Hematopoietic multipotent progenitor cell treated with erythropoietin and hydrocortisone succinate and interleukin-3 and kit ligand, for 4 days (in vitro differentiated cells): ENCODE measurements at regions not wholly inside any gene's neighbourhood (a gene's known extent, or its start where the extent isn't known, plus 50 kb on each side); places are given as distances from the start of the nearest gene placed in this dataset.
"Not testable (repeated sequence)": the region's sequence is repeated elsewhere in the genome, so short reads cannot be mapped to it uniquely, and the experiment has no call there.

ENCODE experiments used
- DNase-seq: peaks from one replicate; pipeline ENCODE4 v3.0.0-alpha.2; 2015

DNA sequence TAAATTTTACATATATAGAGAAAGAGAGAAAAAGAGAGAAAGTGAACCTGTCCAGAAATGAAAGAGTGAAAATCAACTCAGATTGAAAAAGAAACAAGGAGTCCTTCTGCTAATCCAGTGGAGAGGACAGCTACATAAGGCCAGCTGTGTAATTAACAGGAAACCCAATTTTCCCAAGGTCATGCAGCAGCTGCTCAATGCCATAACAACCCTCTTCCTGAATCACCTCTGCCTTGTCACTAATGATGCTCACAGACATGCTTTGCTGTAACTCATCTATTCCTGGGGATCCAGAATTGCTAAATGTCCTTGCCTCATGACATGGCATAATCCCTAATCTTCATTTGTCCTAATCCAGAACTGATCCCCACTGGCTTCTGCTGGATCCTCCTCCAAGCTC lies 288.6 kb downstream of the NEBL start:
- no peak for DNase-seq

DNA sequence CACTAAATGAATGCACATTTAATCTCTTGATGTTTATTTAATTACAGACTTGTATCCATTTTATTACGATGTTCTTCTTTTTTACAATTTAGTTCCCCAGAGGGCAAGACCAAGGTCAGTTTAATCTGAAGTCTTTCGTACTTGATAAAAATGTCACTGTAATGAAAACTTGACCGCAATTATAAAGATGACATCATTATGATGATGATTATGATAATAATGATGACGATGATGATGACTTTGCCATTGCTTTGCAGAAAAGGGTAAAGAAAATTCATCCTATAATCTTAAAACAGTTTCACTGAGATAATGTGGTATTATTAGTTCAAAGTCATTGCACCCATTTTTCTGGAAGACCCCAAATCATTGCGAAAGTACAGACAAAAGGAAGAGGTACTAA lies 290.1 kb downstream of the NEBL start:
- no peak for DNase-seq

DNA sequence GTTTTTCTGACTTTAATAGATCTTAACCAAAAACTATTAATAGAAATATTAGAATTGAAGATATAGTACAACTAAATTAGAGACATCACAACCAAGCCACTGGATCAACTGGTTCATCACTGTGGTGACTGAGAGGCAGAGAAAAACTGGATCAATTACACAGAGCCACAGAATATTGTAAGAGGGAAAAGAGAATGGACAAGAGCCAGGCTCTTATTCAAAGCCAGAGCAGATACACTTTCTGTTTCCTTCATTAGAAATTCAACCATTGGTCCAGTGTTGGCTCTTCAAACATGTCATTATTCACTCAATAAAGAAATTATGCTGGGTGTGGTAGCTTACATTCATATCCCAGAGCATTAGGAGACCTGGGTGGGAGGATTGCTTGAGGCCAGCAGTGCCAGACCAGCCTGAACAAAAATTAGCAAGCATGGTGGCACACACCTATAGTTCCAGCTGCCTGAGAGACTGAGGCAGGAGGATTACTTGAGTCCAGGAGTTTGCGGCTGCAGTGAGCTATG lies 295.1 kb downstream of the NEBL start:
- DNase-seq = no peak

DNA sequence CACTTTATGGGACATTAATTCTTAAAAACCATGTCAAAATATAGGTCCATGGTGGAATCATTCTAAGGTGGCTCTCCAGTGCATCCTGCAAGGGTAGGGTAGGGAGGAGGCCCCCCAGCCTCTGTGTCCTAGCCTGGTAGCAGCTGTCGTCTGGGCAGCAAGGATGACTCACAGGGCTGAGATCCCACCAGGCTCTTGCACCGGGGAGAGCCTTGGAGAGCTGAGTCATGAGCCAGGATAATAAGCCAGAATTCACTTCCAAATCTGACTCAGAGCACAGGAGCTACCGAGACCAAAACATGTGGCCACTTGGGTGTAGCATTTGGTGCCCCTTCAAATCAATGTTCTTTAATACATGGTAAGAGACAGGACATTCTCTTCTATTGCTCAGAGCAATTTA lies 298.5 kb downstream of the NEBL start:
- no peak for DNase-seq

DNA sequence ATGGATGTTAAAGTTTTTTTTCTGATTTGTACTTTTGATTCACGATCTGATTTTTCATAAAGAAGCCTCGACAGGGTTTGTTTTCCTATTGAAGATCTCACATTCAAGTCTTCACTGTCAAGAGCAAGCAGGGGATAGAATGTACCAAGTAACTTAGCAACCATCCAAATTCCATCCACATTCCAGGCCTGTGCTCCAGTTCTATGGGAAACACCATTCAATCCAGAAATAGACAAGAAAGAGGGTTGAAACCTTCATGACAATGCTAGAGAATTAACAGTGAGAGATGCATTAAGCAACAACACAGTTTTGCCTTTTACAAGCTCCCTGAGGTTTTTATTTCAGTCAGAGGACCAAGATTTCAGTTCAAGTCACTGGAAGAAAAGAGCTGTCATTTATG lies 300.2 kb downstream of the NEBL start:
- DNase-seq = no peak

DNA sequence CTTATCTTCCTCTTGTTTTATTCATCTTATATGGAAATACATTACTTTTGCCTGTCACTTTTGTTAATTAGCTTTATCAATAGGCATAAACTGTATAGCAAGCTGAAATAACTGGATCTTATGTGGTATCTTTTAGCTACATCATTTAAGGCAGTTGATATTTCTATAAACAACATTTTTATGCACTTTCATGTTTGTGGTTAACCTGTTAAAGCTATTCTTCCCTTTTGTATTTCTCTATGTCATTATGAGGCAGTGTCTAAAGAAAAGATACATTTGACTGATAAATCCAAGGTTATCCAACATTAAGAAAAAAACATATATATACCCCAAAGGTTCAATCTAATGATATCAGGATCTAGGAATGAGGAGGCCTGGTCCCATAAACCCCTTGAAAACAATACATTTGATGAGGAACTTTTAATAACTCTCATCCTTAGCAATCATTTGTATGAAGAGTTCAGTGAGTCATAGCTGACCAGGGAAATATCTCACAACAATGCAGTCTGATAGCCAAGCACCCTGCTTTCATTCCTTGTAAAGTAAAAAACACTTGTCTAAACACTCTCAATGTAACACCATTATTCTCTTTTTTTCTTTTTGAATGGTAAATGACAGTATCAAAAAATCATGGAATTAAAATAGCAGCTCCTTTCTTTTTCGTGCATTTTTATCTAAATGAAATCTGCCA lies 300.9 kb downstream of the NEBL start:
- DNase-seq = peak; percentile 44

DNA sequence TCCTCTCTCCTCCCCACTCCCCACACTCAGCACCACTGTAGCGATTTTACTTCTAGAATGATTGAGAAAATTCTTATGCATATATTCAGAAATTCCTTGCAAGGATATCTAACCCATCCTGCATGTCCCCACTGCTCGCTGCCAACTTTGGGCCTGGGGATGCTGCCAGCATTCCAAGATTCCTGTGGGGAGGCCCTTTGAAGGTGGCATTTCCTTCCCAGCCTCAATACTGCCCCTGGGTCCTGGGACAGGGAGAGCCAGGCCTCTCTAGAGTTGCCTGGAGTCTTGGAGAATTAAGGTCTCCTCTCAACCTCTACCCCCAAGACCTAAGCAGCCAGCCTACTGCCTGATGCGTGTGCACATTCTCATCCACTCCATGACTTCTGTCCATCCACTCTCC lies 303.5 kb downstream of the NEBL start:
- no peak for DNase-seq

DNA sequence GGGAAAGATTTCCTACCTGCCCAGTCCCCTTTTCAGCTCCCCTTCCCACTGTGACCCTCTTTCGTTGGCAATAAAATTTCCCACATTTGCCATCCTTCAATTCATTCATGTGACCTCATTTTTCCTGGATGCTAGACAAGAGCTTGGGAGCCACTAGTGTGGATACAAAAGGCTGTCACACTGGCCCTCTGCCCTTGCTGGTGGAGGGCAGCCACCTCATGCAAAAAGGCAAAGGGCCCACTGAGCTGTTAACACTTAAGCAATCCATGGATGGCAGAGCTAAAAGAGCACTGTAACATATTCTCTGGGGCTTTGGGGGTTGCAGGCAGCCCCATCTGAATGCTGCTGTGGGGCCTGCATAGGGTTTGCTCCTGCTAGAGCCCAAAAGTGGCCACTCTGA lies 315.1 kb downstream of the NEBL start:
- no peak for DNase-seq

DNA sequence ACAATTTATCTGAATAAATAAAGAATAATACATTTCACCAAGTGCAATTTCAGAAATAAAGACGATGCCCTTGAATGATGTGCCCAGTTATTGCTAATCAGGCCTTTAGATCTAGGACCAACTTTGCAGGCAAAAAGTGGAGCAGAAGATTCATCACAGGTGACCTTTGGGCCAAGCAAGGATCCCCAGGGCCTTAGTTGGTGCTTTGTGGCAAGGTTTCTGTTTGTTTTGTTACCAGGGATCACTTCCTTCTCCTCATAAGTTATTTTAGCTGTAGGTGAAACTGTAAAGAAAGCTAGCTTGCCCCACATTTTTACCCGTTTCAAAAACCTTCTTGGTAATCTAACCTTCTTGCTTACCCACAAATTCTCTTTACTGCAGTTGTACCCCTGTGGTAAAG lies 323.2 kb downstream of the NEBL start:
- no peak for DNase-seq

DNA sequence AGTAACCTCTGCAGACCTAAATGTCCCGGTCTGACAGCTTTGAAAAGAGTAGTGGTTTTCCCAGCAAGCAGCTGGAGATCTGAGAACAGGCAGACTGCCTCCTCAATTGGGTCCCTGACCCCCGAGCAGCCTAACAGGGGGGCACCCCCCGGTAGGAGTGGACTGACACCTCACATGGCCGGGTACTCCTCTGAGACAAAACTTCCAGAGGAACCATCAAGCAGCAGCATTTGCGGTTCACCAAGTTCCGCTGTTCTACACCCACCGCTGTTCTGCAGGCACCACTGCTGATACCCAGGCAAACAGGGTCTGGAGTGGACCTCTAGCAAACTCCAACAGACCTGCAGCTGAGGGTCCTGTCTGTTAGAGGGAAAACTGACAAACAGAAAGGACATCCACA lies 341.1 kb downstream of the NEBL start:
- not testable (repeated sequence) for DNase-seq

DNA sequence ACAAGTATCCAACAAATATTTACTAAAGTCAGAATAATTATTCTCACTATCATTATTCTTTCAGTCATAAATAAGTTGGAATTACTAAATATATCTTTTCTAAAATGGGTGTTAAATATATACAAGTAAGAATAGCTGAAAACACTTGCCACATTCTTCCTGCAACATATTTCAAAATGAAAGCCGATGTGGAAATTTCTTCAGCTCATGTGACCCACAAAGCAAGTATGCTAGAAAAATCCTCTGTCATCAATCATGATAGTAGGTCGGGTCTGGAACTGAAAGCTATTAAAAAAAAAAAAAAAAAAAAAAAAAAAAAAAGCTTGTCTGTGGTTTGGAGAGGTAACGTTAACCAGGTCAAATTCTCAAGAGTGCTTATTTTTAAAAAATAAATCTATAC lies 344.7 kb downstream of the NEBL start:
- DNase-seq = peak; percentile 31

DNA sequence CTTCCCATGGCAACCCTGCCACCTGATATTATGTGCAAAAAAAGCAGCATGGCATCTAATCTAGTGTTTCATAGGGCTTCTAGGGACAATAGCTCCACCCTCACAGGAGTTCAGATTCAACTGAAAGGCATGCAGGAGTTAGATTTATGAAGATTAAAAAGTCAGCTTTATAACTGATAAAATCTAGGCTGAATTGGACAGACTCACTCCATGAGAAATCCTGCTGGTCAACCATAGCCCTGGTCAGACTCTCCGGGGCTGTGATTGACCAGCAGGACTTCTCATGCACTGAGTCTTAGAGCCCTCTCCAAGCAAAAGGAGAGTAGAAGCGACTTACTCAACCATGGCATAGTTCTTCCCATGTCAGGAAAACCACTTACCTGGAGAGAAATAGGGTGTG lies 345.4 kb downstream of the NEBL start:
- DNase-seq = no peak

DNA sequence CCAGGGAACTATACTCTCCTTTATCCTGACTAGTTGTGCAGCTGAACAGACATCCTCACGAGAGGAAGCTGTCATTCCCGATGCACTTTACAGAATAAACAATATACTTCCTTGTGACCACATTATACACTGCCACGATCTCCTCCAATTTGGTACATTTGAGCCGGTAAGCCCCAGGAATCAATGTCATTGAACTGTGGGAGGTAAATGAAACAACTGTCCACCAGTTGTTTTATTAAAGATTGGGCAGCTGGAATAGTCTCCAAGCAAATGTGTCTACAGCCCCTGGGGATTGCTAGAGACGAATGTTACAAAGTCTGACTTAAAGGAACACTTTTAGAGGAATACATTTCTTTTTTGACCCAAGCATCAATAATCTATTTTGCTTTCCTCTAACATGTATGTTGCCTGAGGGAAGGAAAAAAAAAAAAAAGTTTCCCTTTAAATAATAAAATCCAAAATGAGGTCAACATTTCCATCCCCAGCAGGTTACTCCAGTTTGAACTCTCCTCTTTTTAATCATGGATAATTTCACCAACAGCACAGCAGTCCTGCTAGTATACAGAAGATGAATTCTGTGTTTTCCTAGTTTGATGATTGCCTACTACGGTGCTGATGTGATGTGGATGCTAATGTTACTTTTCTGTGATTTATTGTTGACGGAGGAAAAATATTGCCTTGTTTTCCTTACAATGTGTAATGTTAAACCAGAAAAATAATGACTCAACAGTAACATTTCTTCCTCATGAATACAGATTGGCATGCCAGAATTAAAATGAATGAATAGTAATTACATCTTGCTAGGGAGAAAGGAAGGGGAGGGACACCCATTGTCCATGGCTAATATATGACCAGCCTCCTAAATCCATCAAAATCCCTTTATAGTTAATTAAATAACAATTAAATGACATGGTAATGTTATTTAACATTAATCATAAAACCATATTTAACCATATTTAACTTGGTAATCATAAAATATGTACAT lies 360.9 kb downstream of the NEBL start:
- no peak for DNase-seq

DNA sequence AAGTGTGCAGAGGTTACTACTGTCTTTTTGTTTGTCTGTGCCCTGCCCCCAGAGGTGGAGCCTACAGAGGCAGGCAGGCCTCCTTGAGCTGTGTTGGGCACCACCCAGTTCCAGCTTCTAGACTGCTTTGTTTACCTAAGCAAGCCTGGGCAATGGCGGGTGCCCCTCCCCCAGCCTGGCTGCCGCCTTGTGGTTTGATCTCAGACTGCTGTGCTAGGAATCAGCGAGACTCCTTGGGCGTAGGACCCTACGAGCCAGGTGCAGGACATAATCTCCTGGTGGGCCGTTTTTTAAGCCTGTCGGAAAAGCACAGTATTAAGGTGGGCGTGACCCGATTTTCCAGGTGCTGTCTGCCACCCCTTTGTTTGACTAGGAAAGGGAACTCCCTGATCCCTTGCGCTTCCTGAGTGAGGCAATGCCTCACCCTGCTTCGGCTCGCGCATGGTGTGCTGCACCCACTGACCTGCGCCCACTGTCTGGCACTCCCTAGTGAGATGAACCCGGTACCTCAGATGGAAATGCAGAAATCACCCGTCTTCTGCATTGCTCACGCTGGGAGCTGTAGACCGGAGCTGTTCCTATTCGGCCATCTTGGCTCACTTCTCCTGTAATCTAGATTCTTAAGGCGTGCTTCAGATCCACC lies 365.7 kb downstream of the NEBL start:
- DNase-seq = not testable (repeated sequence)

DNA sequence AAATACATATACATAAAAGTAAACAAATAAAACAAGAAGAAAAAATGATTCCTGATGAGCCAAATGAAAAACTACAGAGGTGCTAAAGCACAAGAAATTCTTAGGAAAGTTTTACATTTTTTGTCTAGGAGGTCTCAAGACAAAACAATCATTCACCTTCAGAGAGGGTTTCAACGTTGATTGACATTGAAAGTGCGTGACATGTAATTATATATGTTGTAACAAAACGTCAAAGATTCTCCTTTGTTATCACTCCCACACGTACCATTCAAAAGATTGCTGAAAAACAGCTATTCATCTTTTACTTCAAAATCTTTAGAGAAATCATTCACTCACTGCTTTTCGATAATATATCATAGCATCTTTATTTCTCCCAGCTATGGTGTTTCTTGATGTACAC lies 375.9 kb downstream of the NEBL start:
- no peak for DNase-seq

DNA sequence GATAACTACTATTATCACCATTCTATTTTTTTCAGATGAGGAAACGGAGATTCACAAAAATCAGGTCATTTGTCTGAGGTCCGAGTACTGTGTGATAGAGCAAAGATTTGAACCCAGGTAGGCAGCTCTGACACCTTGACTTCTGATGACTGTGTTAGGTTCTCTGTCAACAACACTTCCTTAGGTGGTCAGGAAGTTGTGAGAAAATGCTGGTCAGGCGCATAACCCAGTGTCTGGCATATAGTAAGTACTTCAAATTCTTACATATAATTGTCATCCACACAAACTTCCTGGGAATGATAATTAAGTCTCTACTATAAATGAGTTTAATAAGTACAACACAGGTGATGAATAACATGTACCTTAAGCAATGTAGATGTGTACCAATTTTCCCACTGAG lies 381.5 kb downstream of the NEBL start:
- DNase-seq = no peak

DNA sequence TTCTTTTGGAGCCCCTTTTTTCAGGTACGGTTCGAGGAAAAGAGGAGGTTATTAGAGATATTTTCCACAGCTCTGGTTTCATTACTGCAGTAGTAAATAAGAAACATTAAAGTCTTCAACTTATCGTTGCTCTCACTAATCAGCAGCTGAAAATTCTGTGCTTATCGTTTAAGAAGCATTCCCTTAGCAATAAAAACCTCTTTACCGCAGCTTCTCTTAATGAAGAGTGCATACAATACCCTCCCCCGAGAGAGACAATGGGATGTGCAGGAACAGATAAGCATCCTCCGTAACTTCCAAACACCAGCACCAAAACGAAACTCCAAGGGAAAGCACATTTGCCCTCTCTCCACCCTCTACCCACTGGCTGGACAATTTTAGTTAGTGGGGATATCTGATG lies 384.5 kb downstream of the NEBL start:
- no peak for DNase-seq

DNA sequence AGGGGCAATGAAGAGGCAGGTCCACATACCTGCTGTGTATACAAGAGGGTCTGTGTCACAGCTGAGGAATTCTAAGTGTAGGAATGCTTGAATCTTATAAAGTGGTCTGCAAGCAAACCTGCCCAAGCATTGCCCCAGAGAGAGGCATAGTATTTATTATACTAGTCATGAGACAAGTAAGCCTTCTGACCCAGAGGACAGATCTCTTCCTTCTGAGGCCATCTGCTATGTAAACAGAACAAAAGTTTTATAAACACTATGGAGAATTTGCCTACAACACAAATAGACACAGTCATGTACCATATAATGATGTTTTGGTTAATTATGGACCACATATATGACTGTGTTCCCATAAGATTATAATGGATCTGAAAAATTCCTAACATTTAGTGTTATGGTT lies 388.2 kb downstream of the NEBL start:
- DNase-seq = no peak

DNA sequence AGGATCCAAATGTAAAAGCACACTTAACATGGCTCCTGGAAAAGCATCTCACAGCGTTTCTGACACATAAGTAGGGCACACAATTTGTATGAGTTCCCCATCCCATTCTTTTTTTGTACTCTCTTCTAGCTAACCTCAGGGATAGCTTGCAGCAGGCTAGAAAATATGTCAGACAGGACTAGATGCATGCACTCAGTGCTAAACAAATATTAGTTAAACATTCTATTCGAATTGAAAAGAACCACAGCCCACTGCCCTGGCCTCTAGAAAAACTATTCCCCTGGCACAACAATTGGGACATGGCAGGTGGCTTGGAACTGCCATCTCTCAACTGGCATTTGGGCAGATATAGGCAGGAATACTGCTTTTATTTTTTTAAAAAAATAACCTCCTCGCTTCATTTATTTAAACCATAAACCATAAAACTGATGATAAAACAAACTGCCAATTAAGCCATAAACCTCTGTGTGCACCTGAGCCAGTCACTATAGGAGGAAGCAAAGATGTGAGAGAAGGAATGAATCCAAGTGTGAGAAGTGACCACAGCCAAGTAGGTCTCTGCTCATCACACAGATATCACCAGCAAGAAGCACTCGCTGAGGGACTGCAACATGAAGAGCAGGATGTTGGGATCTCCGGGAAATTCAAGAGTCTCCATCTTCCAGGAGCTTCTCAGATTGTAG lies 394.1 kb downstream of the NEBL start:
- DNase-seq = no peak

DNA sequence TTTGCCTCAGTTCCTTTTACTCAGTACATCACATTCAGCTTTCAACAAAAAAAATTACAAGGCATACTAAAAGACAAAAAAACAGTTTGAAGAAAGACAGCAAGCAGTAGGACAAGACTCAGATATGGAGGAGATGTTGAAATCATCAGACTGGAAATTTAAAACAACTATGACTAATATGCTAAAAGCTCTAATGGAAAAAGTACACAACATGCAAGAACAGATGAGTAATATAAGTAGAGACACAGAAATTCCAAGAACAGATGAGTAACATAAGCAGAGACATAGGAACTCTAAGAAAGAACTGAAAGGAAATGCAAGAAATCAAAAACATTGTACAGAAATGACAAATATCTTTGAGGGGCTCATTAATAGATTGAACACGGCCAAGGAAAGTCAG lies 402.6 kb downstream of the NEBL start:
- DNase-seq = no peak

DNA sequence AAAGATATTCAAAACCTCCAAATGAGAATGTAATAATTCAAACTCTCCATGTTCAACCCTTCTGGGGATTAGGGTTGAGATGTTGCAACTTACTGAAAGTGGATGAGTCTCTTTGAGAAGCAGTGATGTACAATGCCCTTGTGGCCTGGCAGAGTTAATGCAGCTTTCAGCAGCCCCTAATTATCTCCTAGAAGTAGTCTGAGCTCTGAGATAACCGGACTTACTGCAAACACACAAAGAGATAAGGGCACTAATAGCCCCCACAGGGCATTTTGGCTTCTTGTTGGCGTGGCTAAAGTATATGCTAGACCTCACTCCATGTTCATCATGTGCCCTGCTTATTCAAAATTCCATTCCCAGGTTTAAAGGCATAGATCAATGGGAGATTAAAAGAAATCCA lies 404.7 kb downstream of the NEBL start:
- peak; percentile 46 for DNase-seq

DNA sequence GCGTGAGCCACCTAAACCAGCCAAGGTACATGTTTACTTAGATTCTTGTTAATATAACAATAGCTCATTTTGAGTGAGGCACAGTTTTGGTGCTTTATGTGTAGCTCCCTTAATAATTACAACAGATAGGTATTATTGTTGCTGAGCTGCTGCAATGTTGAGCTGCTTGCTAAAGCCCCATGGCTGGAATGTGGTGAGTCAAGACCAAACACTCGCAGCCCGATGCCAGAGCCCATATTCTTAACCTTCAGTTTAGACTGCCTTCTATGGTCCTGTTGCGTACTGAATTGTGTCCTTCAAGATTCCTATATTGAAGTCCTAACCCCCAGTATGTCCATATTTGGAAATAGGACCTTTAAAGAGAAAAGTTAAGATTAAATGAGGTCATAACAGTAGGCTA lies 407.1 kb downstream of the NEBL start:
- no peak for DNase-seq

DNA sequence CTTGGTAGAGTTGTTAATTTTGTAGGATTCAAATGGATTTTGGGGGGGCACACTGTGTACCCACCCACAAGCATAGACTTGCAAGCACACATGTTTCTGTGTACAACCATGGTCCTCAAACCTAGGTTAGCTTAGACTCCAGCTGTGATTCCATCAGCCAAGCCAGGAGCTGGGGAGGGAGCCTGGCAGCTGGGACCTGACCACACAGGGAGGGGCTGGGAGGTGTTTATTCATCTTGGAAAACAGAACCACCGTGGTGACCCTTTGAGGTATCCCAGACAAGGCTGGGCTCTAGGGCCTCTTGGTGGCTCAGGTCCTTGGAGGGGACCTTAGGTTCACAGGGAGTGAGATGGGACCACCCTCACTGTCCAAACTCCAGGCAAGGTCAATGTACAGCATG lies 410.3 kb downstream of the NEBL start:
- DNase-seq = no peak
